HG03342 (cell line): ENCODE measurements at regions not wholly inside any gene's neighbourhood (a gene's known extent, or its start where the extent isn't known, plus 50 kb on each side); places are given as distances from the start of the nearest gene placed in this dataset.

Experiments used
- ATAC-seq: cut with Tn5 transposase; IDR thresholded peaks from one replicate; pipeline ENCODE4 v1.9.1; 2021; ENCODE audit warnings: mild to moderate bottlenecking, moderate library complexity; ENCODE audit not compliant: unreplicated experiment

- ATAC-seq, result no peak
Observed at GRCh38 chr10:90174531-90174930, 473.1 kb downstream of the KIF20B start.

GRCh38 chr10:90175161-90175681 lies 473.8 kb downstream of the KIF20B start:
- ATAC-seq, result no peak

DNA sequence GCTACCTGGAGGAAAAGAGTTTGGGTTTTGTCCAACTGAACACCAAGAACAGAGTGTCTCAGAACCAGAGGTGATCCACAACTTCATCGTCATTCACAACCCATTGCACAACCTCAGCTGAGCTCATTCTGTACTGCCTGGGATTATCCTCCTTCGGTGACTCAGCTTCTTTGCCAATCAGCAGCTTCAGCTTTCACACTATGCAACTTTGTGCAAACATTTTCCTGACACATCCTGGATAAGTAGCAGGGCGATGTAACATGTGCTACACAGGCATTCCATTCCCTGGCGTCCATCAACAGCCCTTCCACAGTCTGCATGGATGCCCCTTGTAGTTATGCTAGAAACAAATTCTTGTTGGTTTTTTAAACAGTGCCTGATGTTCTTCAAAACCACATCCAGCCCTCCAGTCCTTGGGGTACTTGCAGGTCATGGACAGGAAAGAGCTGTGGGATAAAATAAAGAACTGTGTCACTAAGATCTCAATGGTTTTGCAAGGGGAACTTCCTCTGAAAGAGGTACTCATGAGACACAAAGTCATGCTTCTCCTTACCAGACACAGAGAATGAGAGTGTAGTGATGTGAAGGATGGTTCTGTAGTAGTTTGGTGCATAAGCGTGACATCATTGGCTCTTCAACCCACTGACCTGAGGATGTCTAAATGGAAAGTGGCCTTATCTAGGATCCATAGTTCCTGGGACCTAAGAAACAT lies 478.5 kb downstream of the KIF20B start:
- ATAC-seq, result no peak

GRCh38 chr10:90180886-90181691 lies 479.7 kb downstream of the KIF20B start:
- no peak for ATAC-seq

DNA sequence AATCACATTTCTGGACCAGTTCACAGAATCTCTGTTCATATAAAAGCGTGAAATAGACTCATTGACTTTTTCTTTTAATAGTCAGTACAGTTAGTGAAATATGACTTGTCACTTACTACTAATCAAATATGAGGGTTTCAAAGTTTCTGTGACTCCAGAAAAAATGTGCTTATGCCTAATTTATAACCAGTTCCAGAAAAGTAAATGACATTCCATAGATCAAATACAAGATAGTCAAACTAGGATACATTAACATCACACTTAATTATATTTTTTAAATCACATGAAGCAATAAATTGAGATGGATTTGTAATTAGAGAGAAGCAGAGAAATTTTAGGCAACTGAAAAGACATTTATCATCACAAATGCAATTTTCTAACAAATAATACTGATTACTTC lies 491.4 kb downstream of the KIF20B start:
- ATAC-seq, result no peak

DNA sequence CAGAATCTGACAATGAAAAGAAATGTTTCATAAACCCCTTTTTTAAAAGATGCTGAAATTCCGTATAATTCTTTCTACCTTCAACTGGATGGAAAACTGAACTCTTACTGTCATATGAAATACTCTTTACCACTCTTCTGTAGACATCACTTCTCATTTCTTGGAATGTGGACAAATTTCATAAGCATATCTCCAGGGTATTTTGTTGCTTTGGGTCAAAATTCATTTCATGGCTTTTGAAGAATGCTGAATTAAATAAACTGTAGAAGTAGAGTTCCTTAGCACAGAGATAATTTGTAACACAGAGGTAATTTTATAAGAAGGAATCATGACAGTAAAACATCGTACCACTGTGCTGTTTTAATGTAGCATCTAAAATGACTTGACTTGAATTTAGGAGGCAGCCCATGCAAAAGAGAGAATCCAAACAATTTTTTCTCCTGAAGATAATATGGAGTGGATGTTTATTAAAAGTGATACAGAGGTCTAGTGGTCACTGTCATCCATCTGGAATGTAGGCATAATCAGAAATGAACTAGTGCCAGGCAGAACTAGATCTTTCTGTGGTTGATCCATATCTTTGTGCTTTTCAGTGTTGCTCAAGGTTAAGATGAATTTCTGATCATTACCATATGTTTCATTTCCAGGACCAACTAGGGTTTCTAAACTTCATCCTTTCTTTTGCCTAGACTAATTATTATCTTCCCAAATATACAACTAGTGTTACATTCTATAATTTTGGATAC lies 492.0 kb downstream of the KIF20B start:
- no peak for ATAC-seq

GRCh38 chr10:90195288-90195840 lies 494.0 kb downstream of the KIF20B start:
- no peak for ATAC-seq

DNA sequence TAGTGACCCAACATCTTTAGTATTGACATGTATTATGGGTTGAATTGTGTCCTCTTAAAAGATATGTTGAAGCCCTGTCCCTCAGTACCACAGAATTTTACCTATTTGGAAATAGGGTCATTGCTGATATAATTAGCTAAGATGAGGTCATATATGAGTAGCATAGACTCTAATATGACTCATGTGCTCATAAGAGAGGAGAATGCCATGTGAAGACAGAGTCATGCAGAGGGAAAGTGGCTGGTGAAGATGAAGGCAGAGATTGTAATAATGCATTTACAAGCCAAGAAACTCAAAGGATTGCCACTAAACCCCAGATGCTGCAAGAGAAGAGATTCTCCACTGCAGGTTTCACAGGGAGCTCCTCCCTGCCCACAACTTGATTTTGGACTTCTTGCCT lies 496.4 kb downstream of the KIF20B start:
- no peak for ATAC-seq

DNA sequence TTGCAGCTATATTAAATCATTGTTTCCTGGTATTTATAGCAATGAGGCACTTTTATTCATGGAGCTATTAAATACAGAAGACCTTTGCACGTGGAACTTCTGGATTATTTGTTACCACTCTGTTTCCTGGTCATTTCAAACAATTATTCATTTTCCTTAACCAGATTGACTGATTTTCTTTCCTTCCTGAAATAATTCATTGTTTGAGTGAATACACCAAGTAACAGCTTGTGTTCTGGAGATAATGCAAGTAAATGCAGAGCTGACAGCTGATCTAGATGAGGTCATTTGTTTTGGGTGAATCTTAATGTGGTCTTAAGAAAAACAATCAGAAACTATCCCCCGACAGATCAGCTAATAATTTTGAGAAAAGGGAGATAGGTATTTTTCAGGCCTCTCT lies 497.7 kb downstream of the KIF20B start:
- ATAC-seq, result no peak

- no peak for ATAC-seq
Observed at GRCh38 chr10:90199513-90199912, 498.1 kb downstream of the KIF20B start.

- ATAC-seq, result no peak
Observed at GRCh38 chr10:90204131-90204955, 503.0 kb downstream of the KIF20B start.

- no peak for ATAC-seq
Observed at GRCh38 chr10:90204956-90205314, 503.5 kb downstream of the KIF20B start.

- no peak for ATAC-seq
Observed at GRCh38 chr10:90205340-90205739, 503.9 kb downstream of the KIF20B start.

DNA sequence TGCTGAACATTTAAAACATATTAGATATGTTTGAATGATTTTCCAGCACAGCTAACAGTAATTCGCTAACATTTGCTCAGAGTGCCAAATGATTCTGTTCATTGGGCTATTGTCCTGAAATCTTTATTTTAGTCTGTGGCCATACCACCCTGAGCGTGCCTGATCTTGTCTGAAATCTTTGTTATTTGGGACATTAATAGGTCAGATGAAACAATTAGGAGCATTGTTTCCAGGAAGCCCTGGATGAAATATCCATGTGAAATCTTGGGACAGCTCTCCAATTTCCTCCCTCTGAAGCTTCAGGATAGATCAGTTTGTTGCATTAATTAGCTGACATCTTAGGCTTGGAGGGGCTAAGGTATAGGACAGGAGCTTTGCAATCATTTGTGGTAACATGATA lies 512.0 kb downstream of the KIF20B start:
- no peak for ATAC-seq

GRCh38 chr10:90218846-90219245 lies 517.5 kb downstream of the KIF20B start:
- ATAC-seq, result no peak

- ATAC-seq, result no peak
Observed at GRCh38 chr10:90222372-90222771, 521.0 kb downstream of the KIF20B start.

DNA sequence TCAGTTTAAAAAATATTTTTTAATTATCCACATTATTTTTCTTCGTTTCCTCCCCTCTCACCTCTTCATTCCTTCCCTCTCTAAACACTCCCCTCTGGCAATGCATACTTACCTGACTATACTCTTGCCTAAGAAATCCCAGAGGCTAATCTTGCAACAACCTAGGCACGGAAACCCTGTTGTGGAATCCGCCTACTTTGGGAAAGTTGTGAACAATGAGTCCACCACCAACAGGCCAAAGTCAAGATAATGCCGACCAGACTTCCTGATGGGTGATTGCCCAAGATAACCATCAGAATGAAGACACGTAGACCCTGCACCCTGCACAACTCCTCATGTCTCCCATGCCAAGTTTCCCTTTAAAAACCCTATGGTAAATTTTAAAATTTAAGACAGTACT lies 521.5 kb downstream of the KIF20B start:
- no peak for ATAC-seq

DNA sequence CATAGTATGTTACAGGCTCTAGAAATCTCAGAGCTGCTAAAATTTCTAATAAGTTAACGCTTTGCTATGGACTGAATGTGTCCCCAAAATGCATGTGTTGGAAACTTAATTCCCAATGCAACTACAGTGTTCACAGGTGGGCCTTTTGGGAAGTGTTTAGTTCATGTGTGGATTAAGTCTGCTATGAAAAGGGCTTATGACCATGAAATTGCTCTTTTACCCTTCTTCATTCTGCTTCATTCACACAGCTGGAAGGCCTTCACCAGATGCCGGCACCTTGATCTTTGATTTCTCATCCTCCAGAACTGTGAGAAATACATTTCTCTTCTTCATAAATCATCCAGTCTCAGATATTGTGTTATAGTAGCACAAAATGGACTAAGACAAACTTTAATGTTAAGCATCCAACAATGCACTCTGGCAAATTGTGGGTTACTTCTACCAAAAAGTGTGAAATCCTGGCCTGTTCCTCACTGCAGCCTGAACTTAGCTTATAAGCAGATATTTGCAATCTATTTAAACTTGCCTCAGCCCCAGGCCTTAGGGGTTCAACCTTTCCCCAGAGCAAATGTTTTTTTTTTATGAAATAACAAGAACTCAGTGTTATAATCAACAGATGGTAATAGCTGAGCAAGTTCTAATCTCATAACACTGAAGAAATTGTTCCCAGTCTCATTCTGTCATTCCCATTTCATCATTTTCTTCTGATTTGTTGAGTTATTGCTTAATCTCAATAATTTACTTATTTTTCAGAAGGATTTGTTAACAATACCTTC lies 523.6 kb downstream of the KIF20B start:
- ATAC-seq, result no peak

- ATAC-seq, result no peak
Observed at GRCh38 chr10:90226517-90226916, 525.1 kb downstream of the KIF20B start.

GRCh38 chr10:90227217-90227656 lies 525.8 kb downstream of the KIF20B start:
- ATAC-seq, result no peak
